HG02571 (cell line): ENCODE measurements at regions not wholly inside any gene's neighbourhood (a gene's known extent, or its start where the extent isn't known, plus 50 kb on each side); places are given as distances from the start of the nearest gene placed in this dataset.
"Not testable (repeated sequence)": the region's sequence is repeated elsewhere in the genome, so short reads cannot be mapped to it uniquely, and the experiment has no call there.

Source experiments
- ATAC-seq: cut with Tn5 transposase; IDR thresholded peaks from one replicate; pipeline ENCODE4 v1.9.1; 2021; ENCODE audit warnings: mild to moderate bottlenecking, moderate library complexity; ENCODE audit not compliant: unreplicated experiment

DNA sequence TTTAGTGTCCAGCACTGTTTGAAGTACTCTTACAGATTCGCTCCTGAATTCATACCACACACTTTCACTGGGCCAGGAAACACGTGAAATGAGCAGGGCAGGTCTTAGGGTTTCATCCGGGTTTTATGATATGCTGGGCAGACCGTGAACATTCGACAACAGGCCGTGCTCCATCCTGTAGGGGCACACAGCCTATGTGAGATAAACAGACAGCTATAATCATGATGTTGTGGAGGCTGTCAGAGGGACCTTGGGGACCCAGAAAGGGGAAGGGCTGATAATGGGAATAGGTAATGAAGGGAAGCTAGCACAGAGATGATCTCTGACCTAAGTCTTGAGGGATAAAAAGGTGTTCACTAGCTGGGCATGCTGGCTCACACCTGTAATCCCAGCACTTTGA, 110.4 kb downstream of the RIN2 start:
- no peak for ATAC-seq

DNA sequence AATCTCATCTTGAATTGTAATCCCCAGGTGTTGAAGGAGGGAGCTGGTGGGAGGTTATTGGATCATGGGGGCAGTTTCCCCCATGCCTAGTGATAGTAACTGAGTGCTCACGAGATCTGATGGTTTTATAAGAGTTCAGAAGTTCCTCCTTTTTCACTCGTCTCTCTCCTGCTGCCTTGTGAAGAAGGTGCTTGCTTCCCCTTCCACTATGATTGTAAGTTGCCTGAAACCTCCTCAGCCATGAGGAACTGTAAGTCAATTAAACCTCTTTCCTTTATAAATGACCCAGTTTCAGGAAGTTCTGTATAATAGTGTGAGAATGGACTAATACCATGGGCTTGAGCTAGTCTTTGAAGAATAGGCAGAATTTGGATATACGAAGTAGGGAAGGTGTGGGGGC, 113.9 kb downstream of the RIN2 start:
- no peak for ATAC-seq

DNA sequence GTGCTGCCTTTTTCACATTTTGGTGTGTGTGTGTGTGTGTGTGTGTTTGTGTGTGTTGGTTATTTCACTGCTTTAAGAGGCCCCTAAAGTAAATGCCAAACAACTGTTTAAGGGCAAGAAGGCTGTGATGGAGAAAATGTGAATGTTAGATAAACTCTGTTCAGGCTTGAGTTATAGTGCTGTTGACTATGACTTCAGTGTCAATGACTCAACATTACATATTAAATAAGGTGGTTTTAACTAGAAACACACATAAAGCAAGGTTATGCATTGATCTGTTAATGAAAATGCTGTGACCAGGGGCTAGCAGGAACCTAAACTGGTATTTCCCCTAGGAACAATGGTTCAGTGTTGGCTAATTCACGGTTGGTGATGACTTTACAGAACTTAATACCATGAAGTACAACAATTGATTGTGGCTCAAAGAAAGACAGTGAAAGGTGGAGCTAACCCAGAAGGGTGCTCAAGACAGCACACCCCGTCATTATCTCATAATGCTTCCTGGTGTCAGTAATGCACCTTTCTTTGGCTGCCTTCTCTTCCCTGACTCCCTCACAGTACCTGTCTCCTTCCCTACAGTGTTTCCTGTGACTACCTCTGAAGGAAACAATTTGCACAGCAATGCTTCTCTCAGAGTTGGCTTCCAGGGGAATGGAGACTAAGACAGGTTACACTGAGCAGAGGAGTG, 116.1 kb downstream of the RIN2 start:
- ATAC-seq: no peak

DNA sequence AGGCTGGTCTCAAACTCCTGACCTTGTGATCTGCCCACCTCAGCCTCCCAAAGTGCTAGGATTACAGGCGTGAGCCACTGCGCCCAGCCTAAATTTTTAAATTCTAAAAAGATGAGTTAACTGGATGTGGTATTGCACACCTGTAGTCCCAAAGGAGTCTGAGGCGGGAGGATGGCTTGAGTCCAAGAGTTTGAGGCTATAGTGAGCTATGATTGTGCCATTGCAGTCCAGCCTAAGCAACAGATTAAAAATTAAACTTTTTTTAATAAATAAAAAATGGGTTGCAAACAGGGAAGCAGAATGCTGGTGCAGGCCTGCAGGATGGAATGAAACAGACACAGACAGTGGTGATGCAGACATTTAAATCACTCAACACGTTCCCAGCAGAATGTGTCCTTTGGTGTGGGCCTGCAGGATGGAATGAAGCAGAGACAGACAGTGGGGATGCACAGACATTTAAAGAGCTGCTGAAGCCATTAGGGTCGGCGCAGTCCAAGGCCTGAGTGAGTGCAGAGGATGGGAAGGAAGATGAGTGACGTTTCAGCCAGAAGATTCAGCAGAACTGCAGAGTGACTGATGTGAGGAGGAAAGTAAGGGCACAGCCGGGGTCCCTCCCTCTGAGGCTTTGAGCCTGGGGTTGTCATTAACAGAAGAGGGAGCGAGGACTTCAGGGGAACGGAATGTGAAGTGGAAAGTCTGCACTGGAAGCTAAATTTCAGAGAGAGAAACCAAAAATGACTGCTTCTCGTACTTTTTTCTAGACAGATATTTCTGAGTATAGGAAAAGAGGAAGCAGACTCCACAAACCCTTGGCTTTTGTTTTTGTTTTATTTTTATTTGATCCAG, 117.5 kb downstream of the RIN2 start:
- ATAC-seq: no peak

DNA sequence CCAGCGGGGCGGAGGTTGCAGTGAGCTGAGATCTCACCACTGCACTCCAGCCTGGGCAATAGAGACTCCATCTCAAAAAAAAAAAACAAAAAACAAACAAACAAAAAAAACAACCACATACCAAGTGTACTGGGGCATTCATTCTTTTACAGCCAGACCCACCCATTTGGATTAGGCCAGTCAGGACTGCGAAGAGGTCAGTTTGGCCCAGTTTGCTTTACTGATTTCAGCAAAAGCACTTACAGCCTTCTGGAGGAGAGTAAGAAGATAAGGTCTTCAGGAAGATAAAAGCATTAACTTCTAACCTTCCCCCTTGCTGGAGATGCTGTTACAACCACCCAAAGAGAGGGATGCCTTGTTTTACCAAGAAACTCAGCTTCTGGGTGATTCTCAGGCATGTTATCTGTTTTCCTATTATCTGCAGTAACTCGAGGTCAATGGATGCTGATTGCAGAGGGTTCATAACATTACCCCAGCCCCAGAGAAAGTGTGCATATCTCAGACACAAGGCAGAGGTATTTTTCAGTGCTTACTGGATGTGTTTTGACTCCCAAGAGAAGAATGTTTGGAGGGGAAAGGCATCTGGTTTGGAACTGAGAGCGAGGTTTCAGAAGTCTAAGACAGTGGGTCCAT, 118.9 kb downstream of the RIN2 start:
- no peak for ATAC-seq

DNA sequence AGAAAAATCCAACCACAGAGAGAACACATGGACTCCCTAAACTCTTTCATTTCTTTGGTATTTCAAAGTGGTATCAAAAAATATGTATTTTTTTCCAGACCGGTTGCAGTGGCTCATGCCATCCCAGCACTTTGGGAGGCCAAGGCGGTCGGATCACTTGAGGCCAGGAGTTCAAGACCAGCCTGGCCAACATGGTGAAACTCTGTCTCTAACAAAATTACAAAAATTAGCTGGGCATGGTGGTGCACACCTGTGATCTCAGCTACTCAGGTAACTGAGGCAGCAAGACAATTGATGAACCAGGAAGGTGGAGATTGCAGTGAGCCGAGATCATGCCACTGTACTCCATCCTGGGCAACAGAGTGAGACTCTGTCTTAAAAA, 121.8 kb downstream of the RIN2 start:
- ATAC-seq: not testable (repeated sequence)

DNA sequence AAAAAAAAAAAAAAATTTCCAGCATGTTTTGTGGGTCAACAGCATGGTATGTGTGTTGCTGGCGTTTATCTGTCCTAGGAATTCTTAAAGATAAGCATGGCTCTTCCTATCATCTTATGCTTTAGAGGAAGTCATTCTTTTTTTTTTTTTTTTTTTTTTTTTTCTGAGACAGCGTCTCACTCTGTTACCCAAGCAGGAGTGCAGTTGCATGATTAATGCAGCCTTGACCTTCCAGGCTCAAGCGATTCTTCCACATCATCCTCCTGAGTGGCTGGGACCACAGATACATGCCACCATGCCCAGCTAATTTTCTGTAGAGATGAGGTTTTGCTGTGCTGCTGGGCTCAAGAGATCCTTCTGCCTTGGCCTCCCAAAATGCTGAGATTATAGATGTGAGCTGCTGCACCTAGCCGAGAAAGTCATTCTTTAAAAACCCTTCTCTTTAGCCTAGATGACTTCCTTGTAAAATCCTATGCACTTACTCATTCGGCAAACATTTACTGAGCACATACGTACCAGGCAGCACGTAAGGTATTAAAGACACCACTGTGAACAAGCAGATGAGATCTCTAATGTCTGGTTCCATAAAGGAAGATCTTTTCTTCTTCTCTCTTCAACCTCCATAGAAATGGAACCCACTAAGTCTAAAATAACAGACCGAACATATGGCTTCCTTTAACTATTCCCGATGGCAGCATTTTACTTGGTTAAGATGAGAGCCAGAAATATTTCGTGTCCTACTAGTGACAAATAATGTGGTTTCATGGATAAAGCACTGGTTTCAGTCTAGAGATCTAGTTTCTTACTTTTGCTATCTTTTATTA, 122.4 kb downstream of the RIN2 start:
- ATAC-seq: no peak

DNA sequence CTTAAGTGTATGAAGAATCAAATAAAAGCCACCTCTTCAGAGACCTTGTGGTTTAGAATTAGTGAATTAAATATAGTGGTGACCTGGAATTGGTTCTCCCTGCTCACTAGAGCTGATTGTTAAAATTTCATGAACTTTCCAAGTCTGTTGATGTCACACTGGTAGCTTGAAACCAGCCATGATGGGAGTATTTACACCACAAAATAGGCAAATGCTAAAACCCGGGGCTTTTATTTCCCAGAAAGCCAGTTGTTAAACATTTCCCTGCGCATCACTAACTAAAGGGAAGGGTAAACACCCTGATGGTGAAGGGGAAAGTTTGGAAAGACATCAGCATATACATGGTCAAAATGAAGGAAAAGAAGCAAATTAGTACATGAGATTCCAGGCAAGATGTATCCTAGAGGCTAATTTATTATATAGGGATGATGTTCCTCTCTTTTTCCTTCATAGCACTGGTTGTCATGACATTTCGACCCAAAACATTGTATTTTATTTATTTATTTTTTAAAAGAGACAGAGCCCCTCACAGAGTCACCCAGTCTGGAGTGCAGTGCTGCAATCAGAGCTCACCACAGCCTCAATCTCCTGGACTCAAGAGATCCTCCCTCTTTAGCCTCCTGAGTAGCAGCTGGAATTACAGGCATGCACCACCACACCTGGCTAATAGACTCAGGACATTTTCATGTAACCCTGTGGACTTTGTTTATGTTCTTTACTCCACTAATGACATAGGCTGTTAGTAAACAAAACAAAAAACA, 123.2 kb downstream of the RIN2 start:
- no peak for ATAC-seq

DNA sequence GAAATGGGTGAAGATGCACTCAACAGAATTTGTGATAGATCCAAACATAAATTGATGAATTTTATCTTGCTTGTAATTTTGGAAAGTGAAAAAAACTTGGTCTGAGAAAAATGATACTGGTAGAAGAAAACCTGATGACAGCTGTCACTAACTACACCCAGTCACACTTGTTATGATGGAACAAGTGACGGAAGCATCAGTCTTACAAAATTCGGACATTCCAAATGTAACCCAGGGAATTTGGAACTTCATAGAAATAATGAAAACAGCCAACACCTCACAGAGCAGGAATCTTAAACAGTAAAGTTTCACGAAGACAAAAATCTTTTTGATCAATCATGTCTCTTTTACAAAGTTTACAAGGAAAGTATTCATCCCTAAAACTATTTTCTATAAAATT, 123.9 kb downstream of the RIN2 start:
- no peak for ATAC-seq

DNA sequence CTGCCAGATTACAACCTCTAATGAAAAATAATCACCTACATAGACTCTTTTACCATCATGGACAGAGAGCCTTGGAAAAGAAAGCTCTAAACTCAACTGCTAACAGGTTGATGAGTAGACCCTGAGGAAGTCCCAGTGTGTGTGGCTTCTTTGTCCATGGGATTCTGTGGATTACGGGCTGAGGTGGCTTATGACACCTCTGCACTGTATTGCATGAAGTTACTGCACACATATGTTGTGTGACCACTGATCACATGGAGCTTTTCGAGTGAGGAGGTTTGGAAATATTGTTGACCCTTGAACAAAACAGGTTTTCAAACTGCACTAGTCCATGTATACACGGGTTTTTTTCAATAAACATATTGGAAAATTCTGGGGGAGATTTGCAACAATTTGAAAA, 124.4 kb downstream of the RIN2 start:
- ATAC-seq: no peak

DNA sequence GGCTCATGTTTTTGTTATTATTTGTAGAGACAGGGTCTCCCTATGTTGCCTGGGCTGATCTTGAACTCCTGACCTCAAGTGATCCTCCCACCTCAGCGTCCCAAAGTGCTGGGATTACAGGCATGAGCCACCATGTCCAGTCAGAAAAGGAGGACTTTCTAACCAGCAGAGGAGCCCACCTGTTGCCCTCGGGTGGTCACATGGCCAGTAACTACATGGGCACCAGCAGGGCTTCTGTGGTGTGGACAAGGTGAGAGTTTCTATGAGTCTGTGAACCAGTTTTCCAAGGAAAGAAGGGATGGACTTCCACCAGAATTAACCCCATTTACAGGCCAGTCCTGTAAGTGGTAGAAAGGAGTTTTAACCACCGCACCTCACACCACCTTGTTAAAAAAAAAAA, 125.4 kb downstream of the RIN2 start:
- no peak for ATAC-seq

DNA sequence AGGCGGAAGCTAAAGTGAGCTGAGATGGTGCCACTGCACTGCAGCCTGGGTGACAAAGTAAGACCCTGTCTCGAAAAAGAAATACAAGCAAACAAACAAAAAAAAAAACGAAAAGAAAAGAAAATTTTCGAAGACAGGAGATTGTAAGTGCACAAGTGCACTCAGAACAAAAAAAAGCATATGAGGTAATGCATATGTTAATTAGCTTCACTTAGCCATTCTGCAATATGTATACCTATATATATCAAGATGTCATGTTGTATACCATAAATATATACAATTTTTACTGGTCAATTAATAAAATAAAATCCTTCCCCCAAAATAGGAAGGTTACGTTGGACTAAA, 127.5 kb downstream of the RIN2 start:
- no peak for ATAC-seq

DNA sequence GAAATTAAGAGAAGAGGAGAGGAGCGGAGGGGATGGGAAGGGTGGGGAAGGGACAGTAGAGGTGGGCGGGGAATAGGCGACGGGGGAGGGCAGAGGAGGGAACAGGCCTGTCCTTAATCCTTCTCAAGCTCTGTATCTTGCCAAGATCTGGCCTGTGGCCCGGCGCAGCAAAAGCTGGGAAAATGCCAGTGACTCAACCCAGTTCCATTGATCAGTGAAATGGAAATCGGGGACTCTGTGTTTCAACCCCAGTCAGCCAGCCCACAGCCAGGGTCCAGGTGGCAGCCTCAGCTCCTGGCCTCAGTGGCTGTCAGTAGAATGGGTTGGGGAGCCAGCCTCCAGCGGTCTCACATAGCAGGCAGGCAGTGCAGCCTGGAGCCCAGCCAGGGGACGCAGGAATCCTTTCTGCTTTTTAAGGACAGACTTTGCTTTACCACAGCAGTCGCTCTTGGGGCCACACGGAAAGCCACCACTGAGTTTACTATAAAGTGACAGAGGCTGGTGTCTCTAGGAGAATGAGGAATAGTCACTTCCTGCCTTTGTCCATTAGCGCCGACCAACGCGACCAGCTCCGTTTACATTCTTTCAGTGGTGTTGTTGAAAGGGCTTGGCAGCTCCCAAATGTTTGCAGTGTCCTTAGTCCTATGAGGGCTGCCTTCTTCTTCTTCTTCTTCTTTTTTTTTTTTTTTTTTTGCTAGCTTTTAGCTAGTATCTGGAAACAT, 128.0 kb downstream of the RIN2 start:
- ATAC-seq: no peak

DNA sequence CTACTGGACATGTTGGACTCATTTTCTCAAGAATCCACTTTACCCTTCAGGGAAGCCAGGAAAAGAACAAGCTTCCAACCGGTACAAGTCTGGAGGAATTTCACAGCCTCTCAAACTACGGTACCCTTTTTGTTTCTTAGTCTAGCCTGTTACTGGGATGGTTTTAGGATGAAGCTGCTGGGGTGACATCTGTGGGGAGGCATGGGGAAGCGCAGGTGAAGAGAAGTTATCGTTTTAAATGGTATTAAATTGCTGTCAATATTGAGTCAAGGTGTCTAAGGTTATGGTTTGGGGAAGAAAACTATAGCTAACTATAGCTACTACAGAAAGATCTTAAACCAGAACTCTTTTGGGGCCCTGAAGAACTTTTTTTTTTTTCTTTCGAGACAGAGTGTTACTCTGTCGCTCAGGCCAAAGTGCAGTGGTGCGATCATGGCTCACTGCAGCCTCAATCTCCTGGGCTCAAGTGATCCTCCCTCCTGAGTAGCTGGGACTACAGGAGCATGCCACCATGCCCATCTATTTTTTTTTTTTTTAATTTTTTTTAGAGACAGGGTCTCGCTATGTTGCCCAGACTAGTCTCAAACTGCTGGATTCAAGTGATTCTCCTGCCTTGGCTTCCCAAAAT, 128.7 kb downstream of the RIN2 start:
- no peak for ATAC-seq

DNA sequence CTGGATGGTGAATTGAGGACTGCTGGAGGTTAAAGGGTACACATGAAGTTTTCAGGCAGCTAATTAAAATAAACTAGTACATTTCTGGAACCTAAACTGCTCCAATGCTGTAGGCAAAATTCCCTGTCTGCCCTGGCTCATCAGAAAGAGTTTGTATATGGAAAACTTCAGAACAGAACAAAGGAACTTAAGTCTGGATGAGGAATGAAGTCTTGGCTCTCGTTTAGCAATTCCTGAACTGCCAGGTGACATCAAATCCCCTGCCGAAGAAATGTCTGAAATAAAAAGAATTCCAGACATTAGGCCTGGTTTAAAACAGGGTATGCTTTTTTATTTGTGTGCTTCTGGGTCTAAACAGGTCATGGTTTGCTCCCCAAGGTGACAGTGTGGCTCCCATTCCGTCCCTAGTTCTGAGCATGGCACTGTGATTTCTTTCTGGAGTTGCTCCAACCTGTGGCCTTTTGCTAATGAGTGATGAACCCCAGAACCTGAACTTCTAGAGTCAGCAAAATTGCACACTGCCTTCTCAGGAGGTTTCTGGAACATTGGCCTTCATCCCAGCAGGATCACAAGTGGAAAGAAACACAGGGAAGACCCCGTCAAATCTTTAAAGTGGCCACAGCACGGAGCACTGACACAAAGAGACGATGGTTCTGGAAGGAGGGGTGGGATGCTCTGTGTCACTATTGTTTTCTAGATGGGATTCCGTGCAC, 129.4 kb upstream of the NAA20 start:
- ATAC-seq: no peak

DNA sequence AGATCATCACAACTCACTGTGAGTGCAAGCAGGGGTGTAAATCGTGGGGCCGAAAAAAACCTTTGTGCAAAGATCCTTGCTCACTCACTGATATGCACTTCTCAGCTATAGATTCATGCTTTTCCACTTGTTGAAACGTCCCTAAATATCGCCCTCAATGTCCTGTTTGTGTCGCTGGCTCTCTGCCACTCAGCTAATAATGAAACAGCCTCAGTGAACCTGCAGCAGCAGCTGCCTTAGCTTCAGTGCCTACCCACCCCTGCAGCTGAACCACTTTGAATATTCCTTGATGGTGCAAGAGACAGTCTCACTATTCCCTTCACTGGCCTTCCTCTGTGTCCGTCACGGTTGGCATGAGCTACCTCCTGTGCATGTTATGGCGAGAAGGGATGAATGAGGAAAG, 128.9 kb upstream of the NAA20 start:
- ATAC-seq: no peak

DNA sequence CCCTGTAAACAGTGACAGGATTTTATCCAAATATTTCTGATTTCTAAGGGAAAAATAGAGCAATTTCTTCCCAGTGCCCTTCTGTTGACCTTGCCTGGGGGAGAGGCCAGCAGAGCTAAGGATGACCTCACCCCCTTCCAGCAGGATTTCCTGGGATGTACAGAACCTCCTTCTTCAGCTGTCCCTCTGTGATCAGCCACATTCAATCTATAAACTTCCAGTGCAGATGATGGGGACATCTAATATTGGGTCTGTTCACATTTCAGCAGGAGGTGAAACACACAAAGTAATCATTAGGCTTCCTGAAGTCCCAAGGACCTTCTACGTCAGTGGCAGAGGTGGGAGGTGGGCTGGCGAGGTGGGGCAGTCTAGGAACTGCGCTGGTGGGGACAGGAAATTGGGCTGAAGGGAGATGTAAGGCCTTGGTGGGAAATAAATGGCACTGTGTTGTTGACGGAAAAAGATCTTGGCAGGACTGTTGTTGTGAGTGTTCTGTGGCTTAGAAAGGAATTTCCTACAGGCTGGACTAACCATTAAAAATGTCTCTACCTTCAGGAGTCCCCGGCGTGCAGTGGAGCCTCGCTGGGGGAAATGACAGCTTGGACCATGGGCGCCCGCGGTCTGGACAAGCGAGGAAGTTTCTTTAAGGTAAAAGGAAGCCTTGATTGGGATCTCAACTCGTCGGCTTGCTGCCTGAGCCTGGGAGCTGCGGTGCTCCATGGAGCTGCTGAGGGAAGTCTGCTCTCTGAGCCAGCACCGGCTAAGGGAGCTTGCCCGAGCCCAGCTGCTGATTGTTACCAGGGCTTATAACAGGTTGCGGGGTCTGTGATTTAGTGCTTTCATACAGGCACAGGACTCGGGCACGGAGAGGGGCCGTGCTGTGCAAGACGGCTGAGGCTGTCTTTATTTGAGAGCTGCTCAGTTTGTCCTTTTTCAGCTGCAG, 127.9 kb upstream of the NAA20 start:
- no peak for ATAC-seq
